ENCODE measurements at regions not wholly inside any gene's neighbourhood (a gene's known extent, or its start where the extent isn't known, plus 50 kb on each side); places are given as distances from the start of the nearest gene placed in this dataset.

- TF ChIP-seq CTCF (conservative IDR thresholded peaks at IDR 0.05 in 1 of 2, IDR thresholded peaks at IDR 0.05 in 1 of 2; ENCODE audit: low read depth in 1 of 2, low read length in 2 of 2) (no peak), EZH2 (IDR thresholded peaks at IDR 0.05; ENCODE audit: low read length, missing control alignments) (no peak)
Measured at GRCh38 chr13:50370303-50370950, 355.2 kb downstream of the KCNRG start.

All from fibroblast of lung (primary cell).